Endodermal cell (in vitro differentiated cells): ENCODE measurements at regions not wholly inside any gene's neighbourhood (a gene's known extent, or its start where the extent isn't known, plus 50 kb on each side); places are given as distances from the start of the nearest gene placed in this dataset.

ENCODE experiments used
- DNase-seq: peaks from one replicate; pipeline ENCODE4 v3.0.0-alpha.2; 2017
- H3K27ac ChIP-seq: 2 replicates; pipeline ENCODE4 v1.5.1; 2013; ENCODE audit warnings: mild to moderate bottlenecking, low read depth, low read length, moderate library complexity
- H3K27me3 ChIP-seq: 2 replicates; pipeline ENCODE4 v1.6.1; 2013; ENCODE audit warnings: mild to moderate bottlenecking, low read length, moderate library complexity; ENCODE audit not compliant: insufficient read depth, control insufficient read depth, poor library complexity, severe bottlenecking
- H3K36me3 ChIP-seq: 2 replicates; pipeline ENCODE4 v1.7.0; 2013; ENCODE audit warnings: mild to moderate bottlenecking, low read length, moderate library complexity; ENCODE audit not compliant: control insufficient read depth, insufficient read depth
- H3K4me1 ChIP-seq: one replicate; pipeline ENCODE4 v1.7.0; 2013; ENCODE audit warnings: low read length; ENCODE audit not compliant: control insufficient read depth, insufficient read depth
- H3K4me3 ChIP-seq: 2 replicates; pipeline ENCODE4 v1.5.1; 2013; ENCODE audit warnings: mild to moderate bottlenecking, low read length, moderate library complexity
- H3K9ac ChIP-seq: 2 replicates; pipeline ENCODE4 v1.6.1; 2013; ENCODE audit warnings: mild to moderate bottlenecking, low read length, moderate library complexity; ENCODE audit not compliant: poor library complexity, severe bottlenecking; ENCODE audit errors: extremely low read depth
- H3K9me3 ChIP-seq: 2 replicates; pipeline ENCODE4 v1.6.1; 2013; ENCODE audit warnings: mild to moderate bottlenecking, low read length, moderate library complexity; ENCODE audit not compliant: control insufficient read depth
- H3K27ac Mint-ChIP-seq: 2 replicates; pipeline ENCODE4 v1.8.0; 2020; ENCODE audit warnings: mixed read lengths
- H3K27me3 Mint-ChIP-seq: 2 replicates; pipeline ENCODE4 v1.8.0; 2021; ENCODE audit warnings: mild to moderate bottlenecking, mixed read lengths; ENCODE audit not compliant: insufficient read depth
- H3K36me3 Mint-ChIP-seq: 2 replicates; pipeline ENCODE4 v1.8.0; 2020; ENCODE audit warnings: low read depth, mixed read lengths
- H3K4me1 Mint-ChIP-seq: 2 replicates; pipeline ENCODE4 v1.8.0; 2020; ENCODE audit warnings: mixed read lengths
- H3K4me3 Mint-ChIP-seq: 2 replicates; pipeline ENCODE4 v1.8.0; 2020; ENCODE audit warnings: mild to moderate bottlenecking, moderate library complexity, mixed read lengths
- H3K9me3 Mint-ChIP-seq: 2 replicates; pipeline ENCODE4 v1.8.0; 2020; ENCODE audit warnings: mild to moderate bottlenecking, mixed read lengths
- WGBS, 2 experiments: methylation state at CpG; one replicate each; pipeline versions ENCODE4 v1.1.5 to v1.1.7; 2013; ENCODE audit warnings: missing lambda C conversion rate in 2 of 2, mixed read lengths in 1 of 2; ENCODE audit not compliant: insufficient coverage in 1 of 2, insufficient read length in 1 of 2; 5-methylcytosine and 5-hydroxymethylcytosine counted together
- TF ChIP-seq, protein P1 (sequence below): fragments of 200-600 bp; sonication (generic); conservative IDR thresholded peaks from 2 replicates; pipeline ENCODE4 v1.5.0; 2021; ENCODE audit warnings: antibody characterized with exemption, mild to moderate bottlenecking

DNA sequence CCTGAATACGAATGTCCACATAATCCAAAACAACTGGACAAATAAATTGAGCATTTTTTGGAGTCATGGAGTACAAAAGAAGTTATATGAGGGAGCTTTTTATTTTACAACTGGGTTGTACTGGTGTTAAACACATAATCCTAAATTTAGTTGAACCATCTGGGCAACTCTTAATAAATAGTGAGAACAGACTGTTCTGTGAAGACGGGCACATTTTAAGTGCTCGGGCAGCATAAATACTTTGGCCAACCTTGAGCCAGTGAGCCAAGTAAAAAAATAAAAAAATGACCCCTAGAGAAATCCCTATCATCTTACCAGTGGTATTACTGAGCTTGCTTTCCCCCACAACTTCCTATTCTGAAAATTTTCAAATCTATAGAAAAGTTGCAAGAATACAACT lies 50.9 kb upstream of the PSME4 start:
- Mint-ChIP-seq H3K4me3 (no peak overlapping the region), H3K9me3 (peaks cover 14% of the 10 kb centered on the region), H3K27me3 (no peaks in the 10 kb centered on the region), H3K36me3 (peaks cover 4% of the 10 kb centered on the region), H3K27ac (no peak overlapping the region), H3K4me1 (no peaks in the 10 kb centered on the region)
- TF ChIP-seq, protein P1, sequence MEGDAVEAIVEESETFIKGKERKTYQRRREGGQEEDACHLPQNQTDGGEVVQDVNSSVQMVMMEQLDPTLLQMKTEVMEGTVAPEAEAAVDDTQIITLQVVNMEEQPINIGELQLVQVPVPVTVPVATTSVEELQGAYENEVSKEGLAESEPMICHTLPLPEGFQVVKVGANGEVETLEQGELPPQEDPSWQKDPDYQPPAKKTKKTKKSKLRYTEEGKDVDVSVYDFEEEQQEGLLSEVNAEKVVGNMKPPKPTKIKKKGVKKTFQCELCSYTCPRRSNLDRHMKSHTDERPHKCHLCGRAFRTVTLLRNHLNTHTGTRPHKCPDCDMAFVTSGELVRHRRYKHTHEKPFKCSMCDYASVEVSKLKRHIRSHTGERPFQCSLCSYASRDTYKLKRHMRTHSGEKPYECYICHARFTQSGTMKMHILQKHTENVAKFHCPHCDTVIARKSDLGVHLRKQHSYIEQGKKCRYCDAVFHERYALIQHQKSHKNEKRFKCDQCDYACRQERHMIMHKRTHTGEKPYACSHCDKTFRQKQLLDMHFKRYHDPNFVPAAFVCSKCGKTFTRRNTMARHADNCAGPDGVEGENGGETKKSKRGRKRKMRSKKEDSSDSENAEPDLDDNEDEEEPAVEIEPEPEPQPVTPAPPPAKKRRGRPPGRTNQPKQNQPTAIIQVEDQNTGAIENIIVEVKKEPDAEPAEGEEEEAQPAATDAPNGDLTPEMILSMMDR: no peak
- H3K36me3 ChIP-seq: no peaks in the 10 kb centered on the region
- H3K4me1 ChIP-seq: no peaks in the 10 kb centered on the region
- WGBS, 2 experiments: 81% methylated on average over 3 of the region's 3 CpGs; no CpG with 5 or more reads in 1 of the 2 experiments
- peaks cover 22% of the 10 kb centered on the region for H3K9me3 ChIP-seq
- no peaks in the 10 kb centered on the region for H3K27me3 ChIP-seq
- no peak overlapping the region for H3K27ac ChIP-seq
- no peak overlapping the region for H3K4me3 ChIP-seq
- DNase-seq: no peak
- no peak overlapping the region for H3K9ac ChIP-seq

GRCh38 chr2:54020793-54021414 lies 50.1 kb upstream of the PSME4 start:
- TF ChIP-seq, protein P1: no peak
- H3K27me3 Mint-ChIP-seq: no peaks in the 10 kb centered on the region
- DNase-seq: no peak
- peaks cover 4% of the 10 kb centered on the region for H3K36me3 Mint-ChIP-seq
- no peak overlapping the region for H3K4me3 ChIP-seq
- WGBS, 2 experiments: 95 to 100% methylated on average over 2 to 7 of the region's 7 CpGs
- no peaks in the 10 kb centered on the region for H3K36me3 ChIP-seq
- H3K4me1 Mint-ChIP-seq: no peaks in the 10 kb centered on the region
- H3K27ac ChIP-seq: no peak overlapping the region
- H3K27ac Mint-ChIP-seq: no peak overlapping the region
- H3K9ac ChIP-seq: no peak overlapping the region
- peaks cover 12% of the 10 kb centered on the region for H3K9me3 Mint-ChIP-seq
- H3K9me3 ChIP-seq: peaks cover 22% of the 10 kb centered on the region
- H3K27me3 ChIP-seq: no peaks in the 10 kb centered on the region
- H3K4me1 ChIP-seq: no peaks in the 10 kb centered on the region
- H3K4me3 Mint-ChIP-seq: no peak overlapping the region
